Upper lobe of left lung (tissue), 4 donors: ENCODE measurements at regions not wholly inside any gene's neighbourhood (a gene's known extent, or its start where the extent isn't known, plus 50 kb on each side); places are given as distances from the start of the nearest gene placed in this dataset.

Experiments used
- CTCF ChIP-seq, 6 experiments: fragments of 450-650 bp in 4 of 6; fragments of 200-600 bp in 2 of 6; sonication (generic) in 2 of 6; IDR thresholded peaks; one replicate each; pipeline ENCODE4 v1.5.1; 2016 to 2019; ENCODE audit warnings: antibody characterized with exemption in 6 of 6
- EP300 ChIP-seq, 4 donors: sonication (generic); formaldehyde crosslinking; IDR thresholded peaks; one replicate each; pipeline ENCODE4 v1.5.1; 2017; ENCODE audit warnings: antibody characterized with exemption in 4 of 4, control low read depth in 2 of 4
- POLR2A ChIP-seq, 4 donors: fragments of 450-650 bp; IDR thresholded peaks; one replicate each; pipeline ENCODE4 v1.5.1; 2016 to 2017; ENCODE audit warnings: antibody characterized with exemption in 4 of 4, mild to moderate bottlenecking in 2 of 4

GRCh38 chr2:128790541-128791001, 471.9 kb upstream of the HS6ST1 start:
- TF ChIP-seq POLR2A (IDR thresholded peaks at IDR 0.05) (no peak), EP300 (IDR thresholded peaks at IDR 0.05) (no peak), CTCF (IDR thresholded peaks at IDR 0.05) (no peak)
